ENCODE measurements at regions not wholly inside any gene's neighbourhood (a gene's known extent, or its start where the extent isn't known, plus 50 kb on each side); places are given as distances from the start of the nearest gene placed in this dataset.

DNA sequence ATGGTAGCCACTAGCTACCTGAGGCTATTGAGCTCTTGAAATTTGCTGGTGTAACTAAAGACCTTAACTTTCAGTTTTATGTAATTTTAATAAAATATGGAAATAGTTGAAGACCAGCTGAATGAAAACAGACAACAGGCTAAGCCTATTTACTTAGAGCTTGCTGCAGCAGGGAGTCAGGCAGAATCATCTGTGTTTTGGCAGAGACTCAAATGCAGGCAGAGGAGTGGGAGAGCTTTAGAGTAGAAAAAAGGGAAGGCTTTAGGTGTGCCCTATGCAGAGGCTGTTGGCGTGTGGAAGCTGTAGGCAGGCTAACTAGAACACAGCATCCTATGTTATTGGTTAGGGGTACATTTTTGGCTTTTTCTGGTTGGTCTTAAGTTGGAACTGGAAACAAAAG is 304.9 kb upstream of the NBEA start:
- H3K27ac ChIP-seq: no peak overlapping the region
- TF ChIP-seq CTCF (conservative IDR thresholded peaks at IDR 0.05; ENCODE audit: low read depth): no peak
- ChIA-PET CTCF (no interaction called here), POLR2A (ENCODE audit: low non-redundant PET) (no interaction called here)
- no peak for DNase-seq (ENCODE audit: low spot score)

- ChIA-PET POLR2A (ENCODE audit: low non-redundant PET) (no interaction called here), CTCF (no interaction called here)
- H3K27ac ChIP-seq: no peak overlapping the region
- no peak for TF ChIP-seq CTCF (conservative IDR thresholded peaks at IDR 0.05; ENCODE audit: low read depth)
- DNase-seq (ENCODE audit: low spot score): no peak
Observed at GRCh38 chr13:34637636-34638035, 304.4 kb upstream of the NBEA start.

DNA sequence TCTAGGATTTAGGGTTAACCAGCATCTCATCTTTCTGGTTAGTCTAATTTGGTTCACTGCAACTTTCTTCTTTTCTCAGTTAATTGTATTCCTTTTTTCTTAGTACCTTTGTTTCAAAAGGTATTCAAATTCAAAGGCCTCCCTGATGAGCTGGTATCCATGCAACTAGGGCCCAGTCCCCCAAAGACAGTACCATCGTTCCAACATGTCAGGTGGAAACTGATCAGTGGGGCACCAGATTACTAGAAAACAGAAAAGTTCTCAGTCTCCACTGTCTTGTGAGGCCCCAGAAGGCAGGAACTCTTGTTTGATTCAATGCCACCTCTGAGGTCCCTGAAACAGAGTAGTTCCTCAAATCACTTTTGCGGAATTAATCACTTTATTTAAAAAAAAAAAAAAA is 303.2 kb upstream of the NBEA start:
- TF ChIP-seq CTCF (conservative IDR thresholded peaks at IDR 0.05; ENCODE audit: low read depth): no peak
- no peak for DNase-seq (ENCODE audit: low spot score)
- POLR2A ChIA-PET (ENCODE audit: low non-redundant PET): no interaction called here
- no peak overlapping the region for H3K27ac ChIP-seq
- CTCF ChIA-PET: no interaction called here

DNA sequence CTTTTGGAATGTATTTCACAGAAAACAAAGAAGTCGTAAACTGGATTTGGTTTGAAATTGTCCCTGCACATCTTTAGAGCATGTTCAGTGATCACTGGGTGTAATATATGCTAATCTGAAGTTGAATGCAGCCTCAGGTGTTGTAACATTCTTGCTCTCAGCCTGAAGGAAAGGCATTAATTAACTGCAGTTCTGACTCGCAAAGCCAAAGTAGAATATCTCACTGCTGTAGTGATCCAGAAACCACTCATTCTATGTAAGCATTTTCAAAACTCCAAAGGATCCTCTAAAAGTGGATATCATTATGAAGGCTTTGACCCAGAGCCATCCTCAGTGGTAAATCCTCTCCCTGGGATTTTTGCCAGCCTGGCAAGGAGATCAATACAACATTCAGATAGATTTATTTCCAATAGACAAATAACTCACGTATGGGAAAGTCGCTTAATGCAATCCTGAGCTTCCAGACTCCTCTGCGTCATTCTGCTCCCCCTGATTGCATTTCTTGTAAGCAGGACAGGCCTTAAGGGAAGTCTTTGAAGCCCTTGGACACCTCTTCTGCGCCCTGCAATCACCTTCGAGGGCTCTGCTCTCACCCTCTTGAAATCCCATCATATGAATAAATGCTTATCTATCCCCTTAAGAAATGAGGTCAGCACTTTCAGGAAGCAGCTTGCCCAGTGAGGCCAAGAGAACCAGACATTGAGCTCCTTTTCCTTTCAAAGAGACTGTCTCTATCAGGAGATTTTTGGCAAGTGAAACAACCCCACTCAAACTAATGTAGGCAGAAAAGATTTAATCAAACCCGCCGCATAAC is 301.7 kb upstream of the NBEA start:
- CTCF ChIA-PET: no interaction called here
- POLR2A ChIA-PET (ENCODE audit: low non-redundant PET): no interaction called here

GRCh38 chr13:34640993-34641330 is 301.1 kb upstream of the NBEA start:
- no peak for DNase-seq (ENCODE audit: low spot score)
- POLR2A ChIA-PET (ENCODE audit: low non-redundant PET): no interaction called here
- H3K27ac ChIP-seq: no peak overlapping the region
- TF ChIP-seq CTCF (conservative IDR thresholded peaks at IDR 0.05; ENCODE audit: low read depth): no peak
- CTCF ChIA-PET: no interaction called here

More for the DNA sequence above, 301.7 kb upstream of the NBEA start:
- DNase-seq (ENCODE audit: low spot score): no peak
- no peak for TF ChIP-seq CTCF (conservative IDR thresholded peaks at IDR 0.05; ENCODE audit: low read depth)
- no peak overlapping the region for H3K27ac ChIP-seq

- POLR2A ChIA-PET (ENCODE audit: low non-redundant PET): no interaction called here
- CTCF ChIA-PET: no interaction called here
- no peak for TF ChIP-seq CTCF (conservative IDR thresholded peaks at IDR 0.05; ENCODE audit: low read depth)
- H3K27ac ChIP-seq: no peak overlapping the region
- no peak for DNase-seq (ENCODE audit: low spot score)
Observed at GRCh38 chr13:34647379-34648150, 294.5 kb upstream of the NBEA start.

Data from RWPE1 (cell line).